SK-N-SH treated with all-trans-retinoic acid at 6 μM for 48 hours (cell line): ENCODE measurements at regions not wholly inside any gene's neighbourhood (a gene's known extent, or its start where the extent isn't known, plus 50 kb on each side); places are given as distances from the start of the nearest gene placed in this dataset.

Experiments used
- ATAC-seq: fragments of 200-7000 bp; cut with Tn5 transposase; 3 replicates; pipeline ENCODE4 v1.9.1; 2020; ENCODE audit warnings: mild to moderate bottlenecking, moderate library complexity
- ARNTL ChIP-seq: fragments of 450-650 bp; formaldehyde crosslinking; IDR thresholded peaks from 2 replicates; pipeline ENCODE4 v1.5.0; 2020; ENCODE audit warnings: low read depth, mild to moderate bottlenecking, moderate library complexity, borderline replicate concordance
- BACH2 ChIP-seq: fragments of 250-450 bp; sonication (Bioruptor Pico); IDR thresholded peaks from 2 replicates; pipeline ENCODE4 v1.9.0; 2021; ENCODE audit warnings: mild to moderate bottlenecking, borderline replicate concordance
- CREB5 ChIP-seq: fragments of 250-450 bp; sonication (Bioruptor Pico); IDR thresholded peaks from 2 replicates; pipeline ENCODE4 v1.5.1; 2020; ENCODE audit warnings: low read depth, mild to moderate bottlenecking, moderate library complexity
- CSDC2 ChIP-seq: fragments of 250-450 bp; sonication (Bioruptor Pico); IDR thresholded peaks from 2 replicates; pipeline ENCODE4 v1.5.0; 2020; ENCODE audit warnings: mild to moderate bottlenecking, moderate library complexity
- CSRNP3 ChIP-seq: fragments of 250-450 bp; sonication (Bioruptor Pico); IDR thresholded peaks from 2 replicates; pipeline ENCODE4 v1.5.1; 2021; ENCODE audit warnings: mild to moderate bottlenecking, moderate library complexity
- ESRRG ChIP-seq: fragments of 250-450 bp; sonication (Bioruptor Pico); IDR thresholded peaks from 2 replicates; pipeline ENCODE4 v1.6.1; 2021; ENCODE audit warnings: mild to moderate bottlenecking
- GLIS3 ChIP-seq: fragments of 250-450 bp; sonication (Bioruptor Pico); IDR thresholded peaks from 2 replicates; pipeline ENCODE4 v1.5.0; 2020; ENCODE audit warnings: mild to moderate bottlenecking, moderate library complexity
- ISL1 ChIP-seq: fragments of 250-450 bp; sonication (Bioruptor Pico); IDR thresholded peaks from 2 replicates; pipeline ENCODE4 v2.1.2; 2022; ENCODE audit warnings: mild to moderate bottlenecking, moderate library complexity
- OSR1 ChIP-seq: fragments of 250-450 bp; sonication (Bioruptor Pico); IDR thresholded peaks from 2 replicates; pipeline ENCODE4 v1.8.0; 2022; ENCODE audit warnings: moderate library complexity, mild to moderate bottlenecking, inconsistent platforms
- PATZ1 ChIP-seq: fragments of 250-450 bp; sonication (Bioruptor Pico); IDR thresholded peaks from 2 replicates; pipeline ENCODE4 v1.8.0; 2020; ENCODE audit warnings: mild to moderate bottlenecking, moderate library complexity, borderline replicate concordance
- POU6F1 ChIP-seq: fragments of 250-450 bp; sonication (Bioruptor Pico); IDR thresholded peaks from 2 replicates; pipeline ENCODE4 v1.8.0; 2021; ENCODE audit warnings: low read depth, mild to moderate bottlenecking, moderate library complexity, borderline replicate concordance
- PPARA ChIP-seq: fragments of 250-450 bp; sonication (Bioruptor Pico); IDR thresholded peaks from 2 replicates; pipeline ENCODE4 v1.5.0; 2020; ENCODE audit warnings: mild to moderate bottlenecking, borderline replicate concordance
- RARB ChIP-seq: fragments of 250-450 bp; sonication (Bioruptor Pico); IDR thresholded peaks from 2 replicates; pipeline ENCODE4 v1.8.0; 2021; ENCODE audit warnings: mild to moderate bottlenecking, moderate library complexity
- SNAI2 ChIP-seq: fragments of 250-450 bp; sonication (Bioruptor Pico); IDR thresholded peaks from 2 replicates; pipeline ENCODE4 v1.5.0; 2020; ENCODE audit warnings: mild to moderate bottlenecking, moderate library complexity
- TCF4 ChIP-seq: fragments of 250-450 bp; sonication (Bioruptor Pico); IDR thresholded peaks from 2 replicates; pipeline ENCODE4 v1.8.0; 2021; ENCODE audit warnings: mild to moderate bottlenecking, moderate library complexity, borderline replicate concordance
- TOX ChIP-seq: fragments of 250-450 bp; sonication (Bioruptor Pico); IDR thresholded peaks from 2 replicates; pipeline ENCODE4 v1.8.0; 2021; ENCODE audit warnings: mild to moderate bottlenecking, moderate library complexity, borderline replicate concordance
- TSHZ2 ChIP-seq: fragments of 250-450 bp; sonication (Bioruptor Pico); IDR thresholded peaks from 2 replicates; pipeline ENCODE4 v1.5.0; 2020; ENCODE audit warnings: mild to moderate bottlenecking, moderate library complexity
- ZC3H10 ChIP-seq: fragments of 250-450 bp; sonication (Bioruptor Pico); IDR thresholded peaks from 2 replicates; pipeline ENCODE4 v1.5.1; 2021; ENCODE audit warnings: mild to moderate bottlenecking, moderate library complexity
- ZFP3 ChIP-seq: fragments of 250-450 bp; sonication (Bioruptor Pico); IDR thresholded peaks from 2 replicates; pipeline ENCODE4 v1.5.0; 2020; ENCODE audit warnings: mild to moderate bottlenecking, moderate library complexity
- ZFP30 ChIP-seq: fragments of 450-650 bp; formaldehyde crosslinking; IDR thresholded peaks from 2 replicates; pipeline ENCODE4 v1.5.0; 2022; ENCODE audit warnings: mild to moderate bottlenecking, moderate library complexity
- ZNF565 ChIP-seq: fragments of 450-650 bp; formaldehyde crosslinking; conservative IDR thresholded peaks from 2 replicates; pipeline ENCODE4 v1.5.0; 2020; ENCODE audit warnings: low read depth, mild to moderate bottlenecking, moderate library complexity
- ZNF70 ChIP-seq: fragments of 450-650 bp; formaldehyde crosslinking; IDR thresholded peaks from 2 replicates; pipeline ENCODE4 v1.5.0; 2020; ENCODE audit warnings: mild to moderate bottlenecking, moderate library complexity

GRCh38 chr1:67605209-67605780, 79.7 kb upstream of the GADD45A start:
- TF ChIP-seq CSRNP3 (CRISPR knock-in tag) (no peak), TOX (no peak), RARB (CRISPR knock-in tag) (no peak), ZC3H10 (CRISPR knock-in tag) (no peak), ESRRG (CRISPR knock-in tag) (no peak), TSHZ2 (CRISPR knock-in tag) (no peak), ZNF565 (CRISPR knock-in tag) (no peak), ARNTL (CRISPR knock-in tag) (no peak), ZFP30 (no peak), PATZ1 (CRISPR knock-in tag) (no peak), BACH2 (CRISPR knock-in tag) (no peak), PPARA (no peak), CSDC2 (CRISPR knock-in tag) (no peak), SNAI2 (CRISPR knock-in tag) (no peak), GLIS3 (CRISPR knock-in tag) (no peak), OSR1 (CRISPR knock-in tag) (no peak), TCF4 (CRISPR knock-in tag) (no peak)
- ATAC-seq = no peak

- no peak for ATAC-seq
- no peak for TF ChIP-seq BACH2 (CRISPR knock-in tag)
- TF ChIP-seq ZFP3 = no peak
- TF ChIP-seq CSRNP3 (CRISPR knock-in tag) = no peak
- TF ChIP-seq CREB5 = no peak
- TF ChIP-seq CSDC2 (CRISPR knock-in tag) = no peak
- TF ChIP-seq GLIS3 (CRISPR knock-in tag) = no peak
- TF ChIP-seq POU6F1 (CRISPR knock-in tag) = no peak
- TF ChIP-seq PPARA = no peak
- TF ChIP-seq ZC3H10 (CRISPR knock-in tag) = no peak
- TF ChIP-seq TCF4 (CRISPR knock-in tag) = no peak
- no peak for TF ChIP-seq ARNTL (CRISPR knock-in tag)
- TF ChIP-seq ZNF70 = no peak
- no peak for TF ChIP-seq PATZ1 (CRISPR knock-in tag)
- no peak for TF ChIP-seq ISL1
- no peak for TF ChIP-seq ESRRG (CRISPR knock-in tag)
These were observed 77.7 kb upstream of the GADD45A start for GRCh38 chr1:67607286-67607685.
